ENCODE measurements at regions not wholly inside any gene's neighbourhood (a gene's known extent, or its start where the extent isn't known, plus 50 kb on each side); places are given as distances from the start of the nearest gene placed in this dataset.

DNA sequence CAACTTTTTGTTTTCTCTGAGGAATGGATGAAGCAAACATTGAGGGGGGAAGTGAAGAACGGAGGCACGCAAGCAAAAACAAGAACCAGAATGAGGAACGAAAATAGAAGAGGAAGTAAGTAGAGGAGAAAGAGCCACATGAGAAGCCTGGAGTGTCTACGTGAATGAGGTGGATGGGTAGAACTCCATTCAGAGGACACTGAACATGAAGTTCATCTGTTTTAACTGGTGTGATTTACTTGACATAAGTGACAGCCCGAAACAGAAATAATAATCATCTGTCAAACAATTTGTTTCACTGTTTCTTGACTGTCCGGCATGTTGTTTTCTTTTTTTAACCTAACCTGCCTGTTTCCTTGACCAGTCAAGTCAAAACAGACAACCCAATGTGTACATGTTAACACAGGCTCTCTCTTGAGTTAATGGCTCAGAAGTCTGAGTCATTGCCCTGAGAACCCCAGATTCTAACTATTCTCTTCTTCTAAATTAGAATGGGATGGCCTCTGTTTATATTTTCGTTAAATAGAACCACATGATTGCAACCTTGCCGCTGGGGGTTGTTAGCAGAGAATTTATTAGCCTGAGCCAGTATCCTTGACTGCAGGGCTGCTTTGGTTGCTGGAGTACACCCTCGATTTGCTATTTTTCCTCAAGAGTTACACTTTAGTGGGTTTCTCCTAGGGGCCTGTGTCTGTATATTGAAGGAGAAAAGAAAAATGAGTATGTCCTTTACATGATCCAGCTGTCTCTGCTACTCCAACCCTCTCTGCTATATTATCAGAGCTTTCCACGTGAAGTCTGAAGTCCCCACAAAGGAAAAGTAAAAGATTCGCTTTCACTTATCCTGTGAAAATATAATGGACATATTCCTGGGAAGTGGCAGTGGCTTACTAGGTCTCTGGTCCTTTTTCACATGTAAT is 151.7 kb downstream of the ZC3H11B start:
- no peaks in the 10 kb centered on the region for H3K9me3 ChIP-seq (ENCODE audit: low read depth, low read length, poor library complexity, severe bottlenecking)
- no peak for TF ChIP-seq EZH2 (IDR thresholded peaks at IDR 0.05; ENCODE audit: borderline replicate concordance, low read depth, low read length, poor library complexity, severe bottlenecking)
- H3K27me3 ChIP-seq (replicated peaks; ENCODE audit: insufficient read depth, low read depth, low read length, poor library complexity): peaks cover 17% of the 10 kb centered on the region
- no peaks in the 10 kb centered on the region for H3K36me3 ChIP-seq (ENCODE audit: insufficient read depth, low read length, poor library complexity, severe bottlenecking)
- intact Hi-C loops (cut with micrococcal nuclease; ENCODE audit: unreplicated experiment): no loop called here
- H3K27ac ChIP-seq (ENCODE audit: low read depth, low read length, poor library complexity, severe bottlenecking): no peak overlapping the region
- CTCF ChIA-PET: no interaction called here
- H3K4me1 ChIP-seq (ENCODE audit: insufficient read depth, low read length, poor library complexity, severe bottlenecking): no peaks in the 10 kb centered on the region
- POLR2A ChIA-PET (ENCODE audit: low non-redundant PET): no interaction called here
- H3K4me3 ChIP-seq (ENCODE audit: low read depth, low read length, poor library complexity, severe bottlenecking): no peak overlapping the region
- no peak for DNase-seq (ENCODE audit: low spot score)
- no TSS peak for BruUV-seq (replicated peaks)

DNA sequence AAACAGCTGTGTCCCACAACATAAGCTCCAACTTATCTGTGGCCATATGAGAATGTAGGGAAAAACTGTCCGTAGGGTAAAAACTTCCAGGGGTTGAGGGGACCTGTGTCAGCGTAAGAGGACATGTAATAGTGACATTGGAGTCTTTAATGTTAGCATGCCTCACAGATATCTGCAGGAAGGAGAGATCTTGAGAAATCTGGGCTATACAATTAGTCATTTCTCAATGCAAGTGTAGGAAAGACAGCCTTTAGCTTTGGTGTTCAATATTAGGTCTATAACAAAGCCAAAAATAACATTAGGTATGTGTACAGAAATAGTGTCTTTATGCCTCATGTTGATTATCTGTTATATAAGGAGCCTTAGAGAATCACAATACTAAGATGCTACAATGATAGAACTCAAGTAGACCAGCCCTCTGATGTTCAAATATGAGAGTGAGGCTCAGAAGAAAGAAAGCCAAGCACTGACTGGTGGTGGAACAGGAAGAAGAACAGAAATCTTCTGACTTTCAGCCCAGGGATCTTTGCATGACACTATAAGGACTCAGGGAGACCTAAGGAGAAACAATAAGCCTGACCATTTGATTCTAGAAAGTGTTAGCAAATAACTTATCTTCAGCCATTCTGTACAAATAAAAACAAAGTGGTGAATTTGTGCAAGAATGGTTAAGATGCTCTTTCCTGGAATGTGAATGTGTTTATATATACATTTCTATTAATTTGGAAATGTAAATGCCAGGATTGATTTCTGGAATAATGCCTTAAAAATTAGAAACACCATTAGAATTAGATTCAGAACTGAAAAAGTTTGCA is 152.6 kb downstream of the ZC3H11B start:
- TF ChIP-seq EZH2 (IDR thresholded peaks at IDR 0.05; ENCODE audit: borderline replicate concordance, low read depth, low read length, poor library complexity, severe bottlenecking): no peak
- TF ChIP-seq, protein P1, sequence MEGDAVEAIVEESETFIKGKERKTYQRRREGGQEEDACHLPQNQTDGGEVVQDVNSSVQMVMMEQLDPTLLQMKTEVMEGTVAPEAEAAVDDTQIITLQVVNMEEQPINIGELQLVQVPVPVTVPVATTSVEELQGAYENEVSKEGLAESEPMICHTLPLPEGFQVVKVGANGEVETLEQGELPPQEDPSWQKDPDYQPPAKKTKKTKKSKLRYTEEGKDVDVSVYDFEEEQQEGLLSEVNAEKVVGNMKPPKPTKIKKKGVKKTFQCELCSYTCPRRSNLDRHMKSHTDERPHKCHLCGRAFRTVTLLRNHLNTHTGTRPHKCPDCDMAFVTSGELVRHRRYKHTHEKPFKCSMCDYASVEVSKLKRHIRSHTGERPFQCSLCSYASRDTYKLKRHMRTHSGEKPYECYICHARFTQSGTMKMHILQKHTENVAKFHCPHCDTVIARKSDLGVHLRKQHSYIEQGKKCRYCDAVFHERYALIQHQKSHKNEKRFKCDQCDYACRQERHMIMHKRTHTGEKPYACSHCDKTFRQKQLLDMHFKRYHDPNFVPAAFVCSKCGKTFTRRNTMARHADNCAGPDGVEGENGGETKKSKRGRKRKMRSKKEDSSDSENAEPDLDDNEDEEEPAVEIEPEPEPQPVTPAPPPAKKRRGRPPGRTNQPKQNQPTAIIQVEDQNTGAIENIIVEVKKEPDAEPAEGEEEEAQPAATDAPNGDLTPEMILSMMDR (conservative IDR thresholded peaks at IDR 0.05; ENCODE audit: low read depth, low read length): no peak
- Histone ChIP-seq H3K27me3 (replicated peaks; ENCODE audit: insufficient read depth, low read depth, low read length, poor library complexity) (peaks cover 16% of the 10 kb centered on the region), H3K9me3 (ENCODE audit: low read depth, low read length, poor library complexity, severe bottlenecking) (no peaks in the 10 kb centered on the region), H3K27ac (ENCODE audit: low read depth, low read length, poor library complexity, severe bottlenecking) (no peak overlapping the region), H3K4me3 (ENCODE audit: low read depth, low read length, poor library complexity, severe bottlenecking) (no peak overlapping the region), H3K36me3 (ENCODE audit: insufficient read depth, low read length, poor library complexity, severe bottlenecking) (no peaks in the 10 kb centered on the region), H3K4me1 (ENCODE audit: insufficient read depth, low read length, poor library complexity, severe bottlenecking) (no peaks in the 10 kb centered on the region)
- POLR2A ChIA-PET (ENCODE audit: low non-redundant PET): no interaction called here
- CTCF ChIA-PET: no interaction called here
- no peak for DNase-seq (ENCODE audit: low spot score)
- intact Hi-C loops (cut with micrococcal nuclease; ENCODE audit: unreplicated experiment): no loop called here
- no TSS peak for BruUV-seq (replicated peaks)

DNA sequence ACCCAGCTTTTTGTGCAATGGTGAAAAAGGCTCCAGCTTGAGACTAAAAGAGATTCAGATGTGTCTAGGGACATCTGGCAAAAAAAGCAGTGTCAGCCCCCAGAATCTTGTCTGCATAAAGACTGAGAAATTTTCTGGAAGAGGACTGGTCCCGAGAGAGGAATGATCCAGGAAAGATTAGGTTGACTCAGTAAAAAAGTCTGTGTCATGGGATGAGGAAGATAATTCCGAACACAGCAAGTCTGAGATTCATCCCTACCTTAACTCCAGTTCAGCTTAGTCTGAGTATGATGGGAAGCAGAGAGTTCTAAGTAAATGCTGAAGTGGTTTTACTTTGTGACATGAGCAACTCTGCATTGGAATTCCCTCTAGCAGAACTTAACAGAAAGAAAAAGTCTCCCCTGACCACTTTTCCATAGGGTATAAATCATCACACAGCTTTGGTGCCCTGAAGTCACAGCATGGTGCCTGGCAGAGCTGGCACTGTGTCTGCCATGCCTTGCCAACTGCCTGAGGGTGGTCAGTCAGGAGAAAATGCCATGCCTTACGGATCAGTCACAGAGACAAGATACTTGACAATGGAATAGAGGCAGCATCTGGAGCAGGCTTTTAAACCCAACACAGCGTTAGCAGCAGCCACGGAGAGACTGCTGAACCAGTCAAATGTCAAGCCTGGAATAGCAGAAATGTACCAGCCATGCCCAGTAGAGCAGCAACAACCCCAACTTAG is 153.4 kb downstream of the ZC3H11B start:
- no peaks in the 10 kb centered on the region for H3K4me1 ChIP-seq (ENCODE audit: insufficient read depth, low read length, poor library complexity, severe bottlenecking)
- CTCF ChIA-PET: no interaction called here

More for the DNA sequence above, 153.4 kb downstream of the ZC3H11B start:
- Histone ChIP-seq H3K27ac (ENCODE audit: low read depth, low read length, poor library complexity, severe bottlenecking) (no peak overlapping the region), H3K36me3 (ENCODE audit: insufficient read depth, low read length, poor library complexity, severe bottlenecking) (no peaks in the 10 kb centered on the region), H3K27me3 (replicated peaks; ENCODE audit: insufficient read depth, low read depth, low read length, poor library complexity) (peaks cover 16% of the 10 kb centered on the region), H3K4me3 (ENCODE audit: low read depth, low read length, poor library complexity, severe bottlenecking) (no peak overlapping the region), H3K9me3 (ENCODE audit: low read depth, low read length, poor library complexity, severe bottlenecking) (no peaks in the 10 kb centered on the region)
- no TSS peak for BruUV-seq (replicated peaks)
- TF ChIP-seq, protein P1 (conservative IDR thresholded peaks at IDR 0.05; ENCODE audit: low read depth, low read length): no peak
- no peak for TF ChIP-seq EZH2 (IDR thresholded peaks at IDR 0.05; ENCODE audit: borderline replicate concordance, low read depth, low read length, poor library complexity, severe bottlenecking)
- intact Hi-C loops (cut with micrococcal nuclease; ENCODE audit: unreplicated experiment): no loop called here
- POLR2A ChIA-PET (ENCODE audit: low non-redundant PET): interaction anchor here (0.7 kb wide), 1 partner anchor 787 kb away, joined by 5 read pairs; no protein-coding TSS in a partner anchor
- no peak for DNase-seq (ENCODE audit: low spot score)
